Activated naive CD4-positive, alpha-beta T cell treated with anti-CD3 and anti-CD28 coated beads, Interleukin-2, amount 10 ng/mL, durations not matched to agents 7 days and 5 days (primary cell): ENCODE measurements at regions not wholly inside any gene's neighbourhood (a gene's known extent, or its start where the extent isn't known, plus 50 kb on each side); places are given as distances from the start of the nearest gene placed in this dataset.
"Not testable (repeated sequence)": the region's sequence is repeated elsewhere in the genome, so short reads cannot be mapped to it uniquely, and the experiment has no call there.

Experiments
- CTCF ChIA-PET: fragments of 350-600 bp; sonication (Branson Sonifier 250); formaldehyde crosslinking; loops from one replicate; lab custom pipeline; 2021; ENCODE audit warnings: antibody characterized with exemption; lab: Charles Lee
- DNase-seq: peaks from one replicate; pipeline ENCODE4 v3.0.0-alpha.2; 2020
- H3K27ac Mint-ChIP-seq: one replicate; pipeline ENCODE4 v1.8.0; 2021; ENCODE audit warnings: mild to moderate bottlenecking, moderate library complexity, mixed read lengths
- H3K27me3 Mint-ChIP-seq: one replicate; pipeline ENCODE4 v1.8.0; 2021; ENCODE audit warnings: mild to moderate bottlenecking, mixed read lengths
- H3K36me3 Mint-ChIP-seq: one replicate; pipeline ENCODE4 v1.8.0; 2021; ENCODE audit warnings: mixed read lengths
- H3K4me1 Mint-ChIP-seq: one replicate; pipeline ENCODE4 v1.8.0; 2021; ENCODE audit warnings: mixed read lengths
- H3K4me3 Mint-ChIP-seq: one replicate; pipeline ENCODE4 v1.8.0; 2021; ENCODE audit warnings: mild to moderate bottlenecking, moderate library complexity, mixed read lengths
- H3K9me3 Mint-ChIP-seq: one replicate; pipeline ENCODE4 v1.8.0; 2021; ENCODE audit warnings: mixed read lengths

GRCh38 chr12:67772267-67773169 lies 124.0 kb downstream of the DYRK2 start:
- Mint-ChIP-seq H3K9me3 (no peaks in the 10 kb centered on the region), H3K27ac (no peak overlapping the region), H3K4me3 (no peak overlapping the region), H3K36me3 (no peaks in the 10 kb centered on the region), H3K4me1 (no peaks in the 10 kb centered on the region), H3K27me3 (no peaks in the 10 kb centered on the region)
- DNase-seq, result no peak
- CTCF ChIA-PET, result no interaction called here

GRCh38 chr12:67773896-67774295 lies 125.4 kb downstream of the DYRK2 start:
- Mint-ChIP-seq H3K27ac (no peak overlapping the region), H3K4me1 (no peaks in the 10 kb centered on the region), H3K4me3 (no peak overlapping the region), H3K36me3 (no peaks in the 10 kb centered on the region), H3K27me3 (no peaks in the 10 kb centered on the region), H3K9me3 (no peaks in the 10 kb centered on the region)
- CTCF ChIA-PET, result no interaction called here
- DNase-seq, result no peak

DNA sequence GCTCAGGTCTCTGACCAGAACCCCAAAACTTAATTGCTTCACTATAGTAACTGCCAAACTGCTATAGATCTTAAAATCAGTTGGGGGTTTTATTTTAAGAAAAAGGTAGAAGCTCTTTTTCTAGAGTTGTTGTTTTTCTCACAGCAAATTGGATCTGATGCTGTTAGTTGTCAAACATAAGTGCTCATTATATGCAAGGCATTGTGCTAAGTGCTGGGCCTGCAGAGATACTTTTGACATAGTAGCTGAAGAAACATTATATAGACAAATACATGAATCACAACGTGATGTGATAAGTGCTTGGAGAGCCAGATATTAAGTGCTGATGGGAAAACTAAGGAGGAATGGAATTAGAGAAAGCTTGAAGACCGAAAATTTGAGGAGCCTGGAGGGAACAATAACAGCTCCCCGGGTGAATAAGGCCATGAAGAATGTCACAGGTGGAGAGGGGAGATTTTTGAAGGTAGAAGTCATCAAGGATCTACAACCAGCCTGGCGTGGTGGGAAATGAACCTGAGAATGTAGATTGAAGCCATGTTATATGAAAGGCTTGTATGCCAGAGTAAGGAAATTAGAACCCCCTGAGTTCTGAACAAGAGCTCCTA lies 126.5 kb downstream of the DYRK2 start:
- Mint-ChIP-seq H3K9me3 (no peaks in the 10 kb centered on the region), H3K36me3 (no peaks in the 10 kb centered on the region), H3K4me3 (no peak overlapping the region), H3K27me3 (no peaks in the 10 kb centered on the region), H3K4me1 (no peaks in the 10 kb centered on the region), H3K27ac (no peak overlapping the region)
- DNase-seq, result no peak
- CTCF ChIA-PET, result no interaction called here

DNA sequence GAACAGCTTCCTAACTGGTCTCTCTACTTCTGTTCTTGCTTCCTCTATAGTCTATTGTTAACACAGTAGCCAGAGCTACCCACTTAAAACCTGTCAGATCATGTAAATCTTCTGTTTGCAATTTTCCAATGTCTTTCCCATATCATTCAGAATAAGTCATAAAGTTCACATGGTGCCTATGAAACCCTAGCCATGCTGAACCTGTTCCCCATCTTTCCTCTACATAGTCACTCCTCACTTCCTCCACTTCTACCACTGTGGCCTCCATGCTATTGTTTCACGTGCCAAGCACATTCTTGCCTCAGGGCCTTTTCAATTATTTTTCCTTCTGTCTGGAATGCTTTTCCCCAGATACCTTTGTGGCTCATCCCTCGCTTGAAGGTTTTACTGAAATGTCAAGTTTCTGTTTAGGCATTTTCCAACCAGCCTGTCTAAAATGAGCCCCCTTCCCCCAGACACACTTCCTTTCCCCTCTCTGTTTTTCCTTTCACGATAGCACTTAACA lies 132.1 kb downstream of the DYRK2 start:
- DNase-seq, result no peak
- no peak overlapping the region for H3K4me3 Mint-ChIP-seq

DNA sequence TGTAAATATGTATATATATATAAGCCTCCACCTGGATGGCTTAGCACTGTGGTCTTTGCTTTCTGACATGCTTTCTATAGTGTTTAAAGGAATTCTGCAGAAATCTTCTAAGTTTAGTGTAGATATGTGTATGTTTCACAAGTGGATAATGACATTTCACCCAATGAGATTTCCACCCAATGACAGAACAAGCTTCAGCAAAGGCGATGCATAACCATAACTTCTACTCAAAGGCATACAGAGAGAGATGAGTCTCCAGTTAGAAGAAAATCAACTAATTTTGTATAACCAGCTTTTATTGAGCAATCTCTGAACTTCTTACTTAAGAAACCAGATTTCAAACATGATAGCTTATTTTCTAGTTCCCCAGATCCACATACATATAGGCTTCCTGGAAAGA lies 134.0 kb downstream of the DYRK2 start:
- Mint-ChIP-seq H3K27me3 (no peaks in the 10 kb centered on the region), H3K36me3 (no peaks in the 10 kb centered on the region), H3K4me3 (no peak overlapping the region), H3K27ac (no peak overlapping the region), H3K4me1 (peaks cover 20% of the 10 kb centered on the region), H3K9me3 (no peaks in the 10 kb centered on the region)
- no peak for DNase-seq
- CTCF ChIA-PET, result no interaction called here

More for the DNA sequence above, 132.1 kb downstream of the DYRK2 start:
- no peaks in the 10 kb centered on the region for H3K36me3 Mint-ChIP-seq
- H3K27me3 Mint-ChIP-seq, result no peaks in the 10 kb centered on the region
- no peak overlapping the region for H3K27ac Mint-ChIP-seq
- H3K4me1 Mint-ChIP-seq, result peaks cover 20% of the 10 kb centered on the region
- H3K9me3 Mint-ChIP-seq, result no peaks in the 10 kb centered on the region
- CTCF ChIA-PET, result no interaction called here

DNA sequence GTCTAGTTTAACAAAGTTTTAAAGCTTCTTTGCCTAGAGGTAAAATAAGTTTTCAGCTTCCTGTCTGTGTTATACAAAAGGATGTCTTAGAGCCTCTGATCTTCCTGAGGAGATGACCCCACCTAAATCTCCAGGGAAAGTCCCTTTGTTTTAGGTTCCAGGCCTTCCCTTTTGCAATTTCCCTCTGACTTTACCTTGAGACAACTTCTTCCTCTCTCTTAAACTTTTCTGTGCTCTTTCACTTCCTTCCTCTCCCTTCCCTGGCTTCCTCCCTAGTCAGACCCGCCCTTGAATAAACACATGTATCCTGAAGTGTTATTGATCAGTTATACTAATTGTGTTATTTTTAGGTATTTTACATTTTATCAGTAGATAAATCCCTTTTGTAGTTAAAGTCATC lies 134.8 kb downstream of the DYRK2 start:
- H3K4me1 Mint-ChIP-seq, result peaks cover 20% of the 10 kb centered on the region
- no peak overlapping the region for H3K27ac Mint-ChIP-seq
- DNase-seq, result no peak
- no peaks in the 10 kb centered on the region for H3K9me3 Mint-ChIP-seq
- CTCF ChIA-PET, result no interaction called here
- H3K36me3 Mint-ChIP-seq, result no peaks in the 10 kb centered on the region
- H3K27me3 Mint-ChIP-seq, result no peaks in the 10 kb centered on the region
- no peak overlapping the region for H3K4me3 Mint-ChIP-seq

- Mint-ChIP-seq H3K27me3 (no peaks in the 10 kb centered on the region), H3K4me1 (peaks cover 20% of the 10 kb centered on the region), H3K4me3 (no peak overlapping the region), H3K36me3 (no peaks in the 10 kb centered on the region), H3K27ac (no peak overlapping the region), H3K9me3 (no peaks in the 10 kb centered on the region)
- DNase-seq, result no peak
- CTCF ChIA-PET, result no interaction called here
Measured at GRCh38 chr12:67784831-67785230, 136.3 kb downstream of the DYRK2 start.

- Mint-ChIP-seq H3K27ac (no peak overlapping the region), H3K36me3 (no peaks in the 10 kb centered on the region), H3K4me1 (peaks cover 20% of the 10 kb centered on the region), H3K9me3 (no peaks in the 10 kb centered on the region), H3K4me3 (no peak overlapping the region), H3K27me3 (no peaks in the 10 kb centered on the region)
- CTCF ChIA-PET, result no interaction called here
- DNase-seq, result no peak
Measured at GRCh38 chr12:67786086-67786485, 137.5 kb downstream of the DYRK2 start.

- Mint-ChIP-seq H3K9me3 (no peaks in the 10 kb centered on the region), H3K27ac (no peak overlapping the region), H3K27me3 (no peaks in the 10 kb centered on the region), H3K36me3 (no peaks in the 10 kb centered on the region), H3K4me1 (peaks cover 13% of the 10 kb centered on the region), H3K4me3 (no peak overlapping the region)
- no peak for DNase-seq
- CTCF ChIA-PET, result no interaction called here
Measured at GRCh38 chr12:67788118-67788517, 139.6 kb downstream of the DYRK2 start.

DNA sequence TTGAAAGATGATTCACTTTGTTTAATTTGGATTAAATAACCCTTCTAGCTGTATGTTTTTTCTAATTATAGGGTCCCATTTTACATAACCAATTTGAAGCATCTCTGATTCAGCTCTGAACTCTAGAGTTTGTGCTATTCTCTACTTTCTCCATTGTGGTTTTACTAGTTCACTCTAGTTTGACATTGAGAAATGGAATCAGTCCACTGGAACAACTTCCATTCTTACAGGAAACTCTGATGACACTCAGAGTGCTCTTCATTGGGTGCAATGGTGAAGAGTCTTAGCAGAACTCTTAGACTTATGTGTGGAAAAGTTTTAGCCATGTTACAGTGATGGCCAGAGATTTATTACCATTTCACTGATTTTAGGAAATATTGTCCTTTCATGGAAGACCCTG lies 140.7 kb downstream of the DYRK2 start:
- CTCF ChIA-PET, result no interaction called here
- no peak for DNase-seq
- no peaks in the 10 kb centered on the region for H3K27me3 Mint-ChIP-seq
- no peaks in the 10 kb centered on the region for H3K36me3 Mint-ChIP-seq
- H3K4me1 Mint-ChIP-seq, result peaks cover 4% of the 10 kb centered on the region
- H3K4me3 Mint-ChIP-seq, result no peak overlapping the region
- H3K9me3 Mint-ChIP-seq, result no peaks in the 10 kb centered on the region
- no peak overlapping the region for H3K27ac Mint-ChIP-seq

- Mint-ChIP-seq H3K27ac (no peak overlapping the region), H3K9me3 (no peaks in the 10 kb centered on the region), H3K36me3 (no peaks in the 10 kb centered on the region), H3K4me3 (no peak overlapping the region), H3K4me1 (no peaks in the 10 kb centered on the region), H3K27me3 (no peaks in the 10 kb centered on the region)
- DNase-seq, result no peak
- CTCF ChIA-PET, result no interaction called here
Measured at GRCh38 chr12:67790660-67791059, 142.1 kb downstream of the DYRK2 start.

GRCh38 chr12:67791362-67791761 lies 142.8 kb downstream of the DYRK2 start:
- CTCF ChIA-PET, H3K36me3 Mint-ChIP-seq, H3K27ac Mint-ChIP-seq, DNase-seq, H3K9me3 Mint-ChIP-seq, H3K4me1 Mint-ChIP-seq, H3K27me3 Mint-ChIP-seq, H3K4me3 Mint-ChIP-seq: not testable (repeated sequence)

DNA sequence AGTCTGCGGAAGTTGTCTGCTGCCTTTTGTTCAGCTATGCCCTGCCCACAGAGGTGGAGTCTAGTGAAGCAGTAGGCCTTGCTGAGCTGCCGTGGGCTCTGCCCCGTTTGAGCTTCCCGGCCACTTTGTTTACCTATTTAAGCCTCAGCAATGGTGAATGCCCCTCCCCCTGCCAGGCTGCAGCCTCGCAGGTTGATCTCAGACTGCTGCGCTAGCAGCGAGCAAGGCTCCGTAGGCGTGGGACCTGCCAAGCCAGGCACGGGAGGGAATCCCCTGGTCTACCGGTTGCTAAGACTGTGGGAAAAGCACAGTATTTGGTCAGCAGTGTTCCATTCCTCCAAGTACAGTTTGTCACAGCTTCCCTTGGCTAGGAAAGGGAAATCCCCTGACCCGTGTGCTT lies 143.6 kb downstream of the DYRK2 start:
- CTCF ChIA-PET, result no interaction called here
- Mint-ChIP-seq H3K36me3 (no peaks in the 10 kb centered on the region), H3K27ac (no peak overlapping the region), H3K9me3 (no peaks in the 10 kb centered on the region), H3K4me1 (no peaks in the 10 kb centered on the region), H3K4me3 (no peak overlapping the region), H3K27me3 (no peaks in the 10 kb centered on the region)
- DNase-seq, result no peak

GRCh38 chr12:67794161-67794560 lies 145.6 kb downstream of the DYRK2 start:
- DNase-seq, result no peak
- Mint-ChIP-seq H3K27ac (no peak overlapping the region), H3K9me3 (no peaks in the 10 kb centered on the region), H3K4me1 (peaks cover 1% of the 10 kb centered on the region), H3K27me3 (no peaks in the 10 kb centered on the region), H3K4me3 (no peak overlapping the region), H3K36me3 (no peaks in the 10 kb centered on the region)
- CTCF ChIA-PET, result interaction anchor here (1.5 kb wide), 1 partner anchor 18 kb away, joined by 3 read pairs; no protein-coding TSS in a partner anchor

- CTCF ChIA-PET, result no interaction called here
- no peak overlapping the region for H3K27ac Mint-ChIP-seq
- H3K4me3 Mint-ChIP-seq, result no peak overlapping the region
- H3K36me3 Mint-ChIP-seq, result no peaks in the 10 kb centered on the region
- peaks cover 3% of the 10 kb centered on the region for H3K4me1 Mint-ChIP-seq
- no peaks in the 10 kb centered on the region for H3K9me3 Mint-ChIP-seq
- no peaks in the 10 kb centered on the region for H3K27me3 Mint-ChIP-seq
- no peak for DNase-seq
Measured at GRCh38 chr12:67795236-67795635, 146.7 kb downstream of the DYRK2 start.
